Hepatocyte (in vitro differentiated cells): ENCODE measurements at regions not wholly inside any gene's neighbourhood (a gene's known extent, or its start where the extent isn't known, plus 50 kb on each side); places are given as distances from the start of the nearest gene placed in this dataset.

Experiments used
- DNase-seq: peaks from one replicate; pipeline ENCODE4 v3.0.0-alpha.2; 2016; ENCODE audit warnings: low spot score
- H2AFZ ChIP-seq: fragments of 200-600 bp; sonication (generic); 2 replicates; pipeline ENCODE4 v1.6.0; 2016; ENCODE audit warnings: antibody characterized with exemption, mild to moderate bottlenecking
- H3K27ac ChIP-seq: fragments of 200-600 bp; sonication (generic); 2 replicates; pipeline ENCODE4 v1.5.1; 2016; ENCODE audit warnings: mild to moderate bottlenecking
- H3K27me3 ChIP-seq: fragments of 200-600 bp; sonication (generic); 2 replicates; pipeline ENCODE4 v1.6.1; 2016
- H3K36me3 ChIP-seq: fragments of 200-600 bp; sonication (generic); replicated peaks from 2 replicates; pipeline ENCODE4 v1.5.1; 2016; ENCODE audit warnings: low read depth; ENCODE audit not compliant: insufficient read depth
- H3K4me1 ChIP-seq: fragments of 200-600 bp; sonication (generic); 2 replicates; pipeline ENCODE4 v1.5.1; 2016; ENCODE audit warnings: mild to moderate bottlenecking, moderate library complexity; ENCODE audit not compliant: insufficient read depth
- H3K4me2 ChIP-seq: fragments of 200-600 bp; sonication (generic); 2 replicates; pipeline ENCODE4 v1.6.0; 2016
- H3K4me3 ChIP-seq: fragments of 200-600 bp; sonication (generic); 2 replicates; pipeline ENCODE4 v1.5.1; 2016; ENCODE audit warnings: mild to moderate bottlenecking
- H3K79me2 ChIP-seq: fragments of 200-600 bp; sonication (generic); 2 replicates; pipeline ENCODE4 v1.6.0; 2017; ENCODE audit warnings: mild to moderate bottlenecking
- H3K9me2 ChIP-seq: fragments of 200-600 bp; sonication (generic); replicated peaks from 2 replicates; pipeline ENCODE4 v1.6.0; 2017; ENCODE audit warnings: mild to moderate bottlenecking; ENCODE audit not compliant: insufficient read depth
- H3K9me3 ChIP-seq: fragments of 200-600 bp; sonication (generic); 2 replicates; pipeline ENCODE4 v1.5.1; 2016; ENCODE audit warnings: low read depth, mild to moderate bottlenecking
- H4K20me1 ChIP-seq: fragments of 200-600 bp; sonication (generic); 2 replicates; pipeline ENCODE4 v1.6.0; 2016; ENCODE audit warnings: mild to moderate bottlenecking; ENCODE audit not compliant: insufficient read depth, poor library complexity, severe bottlenecking
- CTCF ChIP-seq: fragments of 200-600 bp; sonication (generic); IDR thresholded peaks from 2 replicates; pipeline ENCODE4 v1.5.1; 2016; ENCODE audit warnings: antibody characterized with exemption, mild to moderate bottlenecking; ENCODE audit not compliant: poor library complexity
- EZH2 ChIP-seq: fragments of 200-600 bp; sonication (generic); IDR thresholded peaks from 2 replicates; pipeline ENCODE4 v1.6.1; 2016; ENCODE audit warnings: antibody characterized with exemption, mild to moderate bottlenecking, borderline replicate concordance
- EZH2phosphoT487 ChIP-seq: fragments of 200-600 bp; sonication (generic); IDR thresholded peaks from one replicate; pipeline ENCODE4 v1.6.1; 2018; ENCODE audit warnings: antibody characterized with exemption, mild to moderate bottlenecking, low read depth, moderate library complexity; ENCODE audit not compliant: unreplicated experiment, severe bottlenecking
- WGBS: methylation state at CpG from one replicate; pipeline ENCODE4 v1.1.6; 2016; ENCODE audit warnings: low lambda C conversion rate; ENCODE audit errors: missing lambda C conversion rate; 5-methylcytosine and 5-hydroxymethylcytosine counted together

- WGBS = 65% methylated on average over 14 of the region's 14 CpGs
- H3K4me3 ChIP-seq = no peak overlapping the region
- no peak overlapping the region for H2AFZ ChIP-seq
- TF ChIP-seq CTCF (no peak), EZH2 (no peak), EZH2phosphoT487 (no peak)
- no peak for DNase-seq
- H3K4me2 ChIP-seq = no peak overlapping the region
- no peaks in the 10 kb centered on the region for H3K27me3 ChIP-seq
- no peaks in the 10 kb centered on the region for H3K9me2 ChIP-seq
- no peaks in the 10 kb centered on the region for H3K36me3 ChIP-seq
- no peak overlapping the region for H3K27ac ChIP-seq
- H3K4me1 ChIP-seq = peaks cover 16% of the 10 kb centered on the region
- no peaks in the 10 kb centered on the region for H3K9me3 ChIP-seq
- H3K79me2 ChIP-seq = no peaks in the 10 kb centered on the region
- H4K20me1 ChIP-seq = no peaks in the 10 kb centered on the region
These were observed 245.7 kb downstream of the PSAT1 start for GRCh38 chr9:78542491-78543181.

- no peaks in the 10 kb centered on the region for H3K9me3 ChIP-seq
- H3K36me3 ChIP-seq = no peaks in the 10 kb centered on the region
- TF ChIP-seq EZH2phosphoT487 (no peak), CTCF (no peak), EZH2 (no peak)
- peaks cover 16% of the 10 kb centered on the region for H3K4me1 ChIP-seq
- H3K4me2 ChIP-seq = peak overlapping the region; percentile 29
- no peak overlapping the region for H3K4me3 ChIP-seq
- no peak overlapping the region for H2AFZ ChIP-seq
- H4K20me1 ChIP-seq = no peaks in the 10 kb centered on the region
- DNase-seq = no peak
- WGBS = 67% methylated on average over 3 of the region's 3 CpGs
- H3K79me2 ChIP-seq = no peaks in the 10 kb centered on the region
- peak overlapping the region; percentile 0 for H3K27ac ChIP-seq
- H3K9me2 ChIP-seq = no peaks in the 10 kb centered on the region
- H3K27me3 ChIP-seq = no peaks in the 10 kb centered on the region
These were observed 246.4 kb downstream of the PSAT1 start for GRCh38 chr9:78543353-78543752.

DNA sequence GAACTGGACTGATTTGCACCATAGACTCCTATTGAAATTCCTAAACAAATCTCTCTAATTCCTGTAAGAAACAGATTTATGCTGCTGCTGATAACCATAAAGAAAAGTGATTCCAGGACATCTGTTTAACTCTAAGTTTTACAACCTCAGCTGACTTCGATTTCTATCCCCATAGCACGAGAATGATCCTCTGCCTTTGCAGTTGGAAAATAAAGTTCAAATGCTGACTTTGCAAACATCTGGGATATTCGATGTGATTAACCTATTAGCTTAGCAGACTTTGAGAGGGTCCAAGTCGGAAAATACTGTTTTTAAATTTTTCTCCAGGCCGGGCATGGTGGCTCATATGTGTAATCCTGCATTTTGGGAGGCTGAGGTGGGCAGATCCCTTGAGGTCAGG lies 247.3 kb downstream of the PSAT1 start:
- no peak for DNase-seq
- Histone ChIP-seq H3K9me2 (no peaks in the 10 kb centered on the region), H3K79me2 (no peaks in the 10 kb centered on the region), H3K4me3 (no peak overlapping the region), H3K9me3 (no peaks in the 10 kb centered on the region), H3K36me3 (no peaks in the 10 kb centered on the region), H3K4me2 (no peak overlapping the region), H3K27me3 (no peaks in the 10 kb centered on the region), H2AFZ (no peak overlapping the region), H3K27ac (peak overlapping the region; percentile 0), H4K20me1 (no peaks in the 10 kb centered on the region), H3K4me1 (peaks cover 16% of the 10 kb centered on the region)
- no peak for TF ChIP-seq EZH2phosphoT487
- TF ChIP-seq CTCF = no peak
- TF ChIP-seq EZH2 = no peak
- WGBS = 55% methylated on average over 5 of the region's 5 CpGs
